ENCODE measurements at regions not wholly inside any gene's neighbourhood (a gene's known extent, or its start where the extent isn't known, plus 50 kb on each side); places are given as distances from the start of the nearest gene placed in this dataset.
"Not testable (repeated sequence)": the region's sequence is repeated elsewhere in the genome, so short reads cannot be mapped to it uniquely, and the experiment has no call there.

GRCh38 chr7:138325434-138325833 is 134.6 kb upstream of the TRIM24 start:
- no peaks in the 10 kb centered on the region for H3K36me3 ChIP-seq

GRCh38 chr7:138328215-138328614 is 131.8 kb upstream of the TRIM24 start:
- Histone ChIP-seq H3K4me1 (replicated peaks) (no peaks in the 10 kb centered on the region), H3K27ac (no peak overlapping the region), H3K9me3 (replicated peaks) (0 out of 2 replicates have a peak, but pooled peaks cover 5% of the 10 kb centered on the region), H3K36me3 (no peaks in the 10 kb centered on the region), H3K27me3 (replicated peaks) (no peaks in the 10 kb centered on the region), H3K4me3 (no peak overlapping the region)
- DNase-seq (ENCODE audit: low read depth in 1 of 2, low spot score in 2 of 2): no peak

More at GRCh38 chr7:138325434-138325833, 134.6 kb upstream of the TRIM24 start:
- no peaks in the 10 kb centered on the region for H3K4me1 ChIP-seq (replicated peaks)
- no peak for DNase-seq (ENCODE audit: low read depth in 1 of 2, low spot score in 2 of 2)
- no peak overlapping the region for H3K27ac ChIP-seq
- H3K4me3 ChIP-seq: no peak overlapping the region
- H3K9me3 ChIP-seq (replicated peaks): 0 out of 2 replicates have a peak, but pooled peaks cover 5% of the 10 kb centered on the region
- no peaks in the 10 kb centered on the region for H3K27me3 ChIP-seq (replicated peaks)

GRCh38 chr7:138332850-138333249 is 127.2 kb upstream of the TRIM24 start:
- H3K36me3 ChIP-seq; H3K4me1 ChIP-seq (replicated peaks); H3K9me3 ChIP-seq (replicated peaks); H3K27ac ChIP-seq; DNase-seq (ENCODE audit: low read depth in 1 of 2, low spot score in 2 of 2); H3K4me3 ChIP-seq; H3K27me3 ChIP-seq (replicated peaks): not testable (repeated sequence)

GRCh38 chr7:138338361-138338760 is 121.7 kb upstream of the TRIM24 start:
- no peak for DNase-seq (ENCODE audit: low read depth in 1 of 2, low spot score in 2 of 2)
- Histone ChIP-seq H3K9me3 (replicated peaks) (no peaks in the 10 kb centered on the region), H3K27ac (no peak overlapping the region), H3K36me3 (no peaks in the 10 kb centered on the region), H3K27me3 (replicated peaks) (no peaks in the 10 kb centered on the region), H3K4me1 (replicated peaks) (no peaks in the 10 kb centered on the region), H3K4me3 (no peak overlapping the region)

- not testable (repeated sequence) for H3K27ac ChIP-seq; H3K4me1 ChIP-seq (replicated peaks); H3K9me3 ChIP-seq (replicated peaks); DNase-seq (ENCODE audit: low read depth in 1 of 2, low spot score in 2 of 2); H3K4me3 ChIP-seq; H3K36me3 ChIP-seq; H3K27me3 ChIP-seq (replicated peaks)
Measured at GRCh38 chr7:138339229-138339628, 120.8 kb upstream of the TRIM24 start.

GRCh38 chr7:138342990-138343389 is 117.1 kb upstream of the TRIM24 start:
- no peak overlapping the region for H3K4me3 ChIP-seq
- H3K36me3 ChIP-seq: no peaks in the 10 kb centered on the region
- H3K4me1 ChIP-seq (replicated peaks): no peaks in the 10 kb centered on the region
- H3K27ac ChIP-seq: no peak overlapping the region
- no peak for DNase-seq (ENCODE audit: low read depth in 1 of 2, low spot score in 2 of 2)
- no peaks in the 10 kb centered on the region for H3K27me3 ChIP-seq (replicated peaks)
- H3K9me3 ChIP-seq (replicated peaks): peaks cover 6% of the 10 kb centered on the region; the same call in 1 of the 2 replicates

GRCh38 chr7:138345567-138345966 is 114.5 kb upstream of the TRIM24 start:
- Histone ChIP-seq H3K36me3 (no peaks in the 10 kb centered on the region), H3K4me1 (replicated peaks) (no peaks in the 10 kb centered on the region), H3K27me3 (replicated peaks) (no peaks in the 10 kb centered on the region), H3K4me3 (no peak overlapping the region), H3K9me3 (replicated peaks) (peaks cover 6% of the 10 kb centered on the region; the same call in 1 of the 2 replicates), H3K27ac (no peak overlapping the region)
- no peak for DNase-seq (ENCODE audit: low read depth in 1 of 2, low spot score in 2 of 2)

- H3K9me3 ChIP-seq (replicated peaks): peaks cover 6% of the 10 kb centered on the region; the same call in 1 of the 2 replicates
- H3K27ac ChIP-seq: no peak overlapping the region
- no peaks in the 10 kb centered on the region for H3K4me1 ChIP-seq (replicated peaks)
- no peaks in the 10 kb centered on the region for H3K36me3 ChIP-seq
- no peaks in the 10 kb centered on the region for H3K27me3 ChIP-seq (replicated peaks)
- no peak overlapping the region for H3K4me3 ChIP-seq
- no peak for DNase-seq (ENCODE audit: low read depth in 1 of 2, low spot score in 2 of 2)
Measured at GRCh38 chr7:138346975-138347374, 113.1 kb upstream of the TRIM24 start.

- DNase-seq (ENCODE audit: low read depth in 1 of 2, low spot score in 2 of 2): no peak
- peaks cover 6% of the 10 kb centered on the region; the same call in 1 of the 2 replicates for H3K9me3 ChIP-seq (replicated peaks)
Measured at GRCh38 chr7:138349841-138350700, 110.0 kb upstream of the TRIM24 start.

GRCh38 chr7:138350701-138351357 is 109.2 kb upstream of the TRIM24 start:
- no peaks in the 10 kb centered on the region for H3K27me3 ChIP-seq (replicated peaks)
- H3K9me3 ChIP-seq (replicated peaks): peaks cover 2% of the 10 kb centered on the region; the same call in 1 of the 2 replicates
- no peak for DNase-seq (ENCODE audit: low read depth in 1 of 2, low spot score in 2 of 2)
- H3K27ac ChIP-seq: no peak overlapping the region
- H3K4me1 ChIP-seq (replicated peaks): no peaks in the 10 kb centered on the region
- no peaks in the 10 kb centered on the region for H3K36me3 ChIP-seq
- H3K4me3 ChIP-seq: no peak overlapping the region

More at GRCh38 chr7:138349841-138350700, 110.0 kb upstream of the TRIM24 start:
- H3K4me3 ChIP-seq: no peak overlapping the region
- no peaks in the 10 kb centered on the region for H3K27me3 ChIP-seq (replicated peaks)
- H3K36me3 ChIP-seq: no peaks in the 10 kb centered on the region
- no peak overlapping the region for H3K27ac ChIP-seq
- H3K4me1 ChIP-seq (replicated peaks): no peaks in the 10 kb centered on the region

GRCh38 chr7:138352570-138353461 is 107.2 kb upstream of the TRIM24 start:
- Histone ChIP-seq H3K4me1 (replicated peaks) (no peaks in the 10 kb centered on the region), H3K4me3 (no peak overlapping the region), H3K27me3 (replicated peaks) (no peaks in the 10 kb centered on the region), H3K9me3 (replicated peaks) (no peaks in the 10 kb centered on the region; the same call in 1 of the 2 replicates), H3K27ac (no peak overlapping the region), H3K36me3 (no peaks in the 10 kb centered on the region)
- no peak for DNase-seq (ENCODE audit: low read depth in 1 of 2, low spot score in 2 of 2)

GRCh38 chr7:138354066-138354465 is 106.0 kb upstream of the TRIM24 start:
- no peaks in the 10 kb centered on the region for H3K27me3 ChIP-seq (replicated peaks)
- no peaks in the 10 kb centered on the region for H3K36me3 ChIP-seq
- H3K9me3 ChIP-seq (replicated peaks): no peaks in the 10 kb centered on the region
- DNase-seq (ENCODE audit: low read depth in 1 of 2, low spot score in 2 of 2): no peak
- no peaks in the 10 kb centered on the region for H3K4me1 ChIP-seq (replicated peaks)
- no peak overlapping the region for H3K4me3 ChIP-seq
- no peak overlapping the region for H3K27ac ChIP-seq

- Histone ChIP-seq H3K4me1 (replicated peaks) (no peaks in the 10 kb centered on the region), H3K9me3 (replicated peaks) (no peaks in the 10 kb centered on the region; the same call in 1 of the 2 replicates), H3K27ac (no peak overlapping the region), H3K27me3 (replicated peaks) (no peaks in the 10 kb centered on the region), H3K4me3 (no peak overlapping the region), H3K36me3 (no peaks in the 10 kb centered on the region)
- DNase-seq (ENCODE audit: low read depth in 1 of 2, low spot score in 2 of 2): no peak
Measured at GRCh38 chr7:138355254-138355653, 104.8 kb upstream of the TRIM24 start.

Data from SJSA1 (cell line).